ENCODE measurements at regions not wholly inside any gene's neighbourhood (a gene's known extent, or its start where the extent isn't known, plus 50 kb on each side); places are given as distances from the start of the nearest gene placed in this dataset.
A peak's percentile ranks its signal among the peaks of the same experiment; 100 is the strongest.

DNA sequence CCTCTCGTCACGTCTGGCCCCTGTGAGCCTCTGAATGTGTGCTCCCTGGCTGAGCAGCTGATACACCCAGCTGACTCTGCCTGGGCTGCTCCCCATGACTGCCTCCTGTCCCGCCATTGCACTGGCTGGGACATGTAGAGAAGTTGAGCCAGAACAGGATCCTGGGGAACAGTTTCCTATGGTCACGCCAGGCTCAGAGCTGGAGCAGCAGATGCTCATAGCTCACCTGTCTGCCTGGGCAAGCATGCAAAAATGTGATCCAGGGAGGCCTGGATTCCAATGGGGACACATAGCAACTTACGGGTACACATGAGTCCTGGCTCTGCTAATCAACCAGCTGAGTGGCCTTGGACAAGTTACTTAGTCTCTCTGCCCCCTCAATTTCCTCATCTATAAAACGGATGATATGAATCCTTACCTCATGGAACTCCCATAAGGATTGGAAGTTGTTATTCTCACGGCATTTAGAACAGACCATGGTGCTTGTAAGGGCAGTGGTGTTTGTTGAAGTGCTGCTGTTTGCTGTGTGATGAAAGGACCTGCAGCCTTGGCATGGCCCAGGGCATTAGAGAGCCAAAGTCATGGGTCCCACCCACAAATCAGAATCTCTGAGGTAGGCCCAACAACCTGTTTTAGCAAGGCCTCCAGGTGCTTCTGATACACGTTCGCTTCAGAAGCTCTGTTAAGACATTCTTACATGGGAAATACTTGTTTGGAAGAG is 150.3 kb upstream of the VANGL1 start:
- no peak for DNase-seq

- no peak for DNase-seq
Observed at GRCh38 chr1:115479055-115479482, 141.0 kb upstream of the NGF start.

GRCh38 chr1:115477071-115477470 is 139.0 kb upstream of the NGF start:
- DNase-seq = no peak

- DNase-seq = no peak
Observed at GRCh38 chr1:115476616-115477015, 138.6 kb upstream of the NGF start.

GRCh38 chr1:115475901-115476300 is 137.9 kb upstream of the NGF start:
- no peak for DNase-seq

DNA sequence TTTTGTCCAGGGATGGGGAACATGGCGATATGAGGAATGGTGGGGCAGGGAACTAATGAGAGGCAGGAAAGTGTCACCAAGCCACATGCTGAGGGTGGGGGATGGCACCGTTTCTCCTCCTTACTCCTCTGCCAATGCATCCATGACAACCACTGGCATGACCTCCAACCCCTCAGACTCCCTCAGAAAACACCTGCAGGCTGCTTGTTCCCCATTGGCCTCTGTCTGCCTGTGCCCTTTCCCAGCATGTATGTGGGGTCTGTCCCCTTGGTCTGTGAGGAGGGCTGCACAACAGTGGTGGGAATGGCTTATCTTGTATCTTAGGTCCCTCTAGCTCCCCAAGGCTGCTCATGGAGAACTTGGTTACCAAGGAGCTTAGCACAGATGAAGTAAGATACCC is 137.2 kb upstream of the NGF start:
- no peak for DNase-seq

GRCh38 chr1:115473986-115474565 is 136.0 kb upstream of the NGF start:
- DNase-seq = no peak

- peak; percentile 7 for DNase-seq
Observed at GRCh38 chr1:115469703-115470476, 131.8 kb upstream of the NGF start.

DNA sequence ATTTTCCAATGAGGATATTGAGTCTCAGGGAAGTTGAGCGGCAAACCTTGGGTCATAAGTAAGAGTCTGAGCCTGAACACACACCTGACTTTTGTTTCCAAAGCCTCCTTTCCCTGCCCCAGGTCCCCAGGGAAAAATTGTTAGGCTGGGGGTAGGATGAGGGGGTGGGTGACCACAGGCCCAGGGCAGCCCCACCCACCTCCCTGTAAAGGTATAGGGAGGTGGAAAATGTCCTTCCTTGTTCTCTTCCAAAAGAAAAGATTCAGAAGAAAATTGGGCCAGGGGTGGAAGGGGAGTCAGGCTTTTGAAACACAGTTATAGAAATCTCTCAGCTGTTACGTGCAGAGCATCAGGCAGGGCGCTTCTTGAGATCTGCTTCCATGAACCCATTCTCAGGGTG is 129.7 kb upstream of the NGF start:
- no peak for DNase-seq

DNA sequence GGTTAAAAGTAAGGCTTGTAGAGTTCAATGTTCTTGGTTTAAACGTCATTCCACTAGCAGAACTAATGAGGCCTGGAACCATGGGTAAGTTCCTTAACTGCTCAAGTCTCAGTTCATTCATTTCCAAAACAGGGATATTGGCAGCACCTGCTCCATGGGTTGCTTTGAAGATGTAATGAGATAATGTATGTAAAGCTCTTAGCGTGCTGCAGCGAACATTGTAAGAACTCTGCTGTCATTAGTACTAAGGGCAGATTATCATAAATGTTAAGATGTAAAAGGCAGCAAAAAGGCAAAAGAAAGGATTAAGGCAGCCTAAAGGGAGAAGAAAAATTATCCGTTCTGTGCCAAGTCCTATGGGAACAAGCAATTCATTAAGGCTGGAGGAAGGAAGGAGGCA is 129.1 kb upstream of the NGF start:
- DNase-seq = no peak

GRCh38 chr1:115466433-115466832 is 128.4 kb upstream of the NGF start:
- no peak for DNase-seq

GRCh38 chr1:115465802-115466363 is 127.8 kb upstream of the NGF start:
- no peak for DNase-seq

DNA sequence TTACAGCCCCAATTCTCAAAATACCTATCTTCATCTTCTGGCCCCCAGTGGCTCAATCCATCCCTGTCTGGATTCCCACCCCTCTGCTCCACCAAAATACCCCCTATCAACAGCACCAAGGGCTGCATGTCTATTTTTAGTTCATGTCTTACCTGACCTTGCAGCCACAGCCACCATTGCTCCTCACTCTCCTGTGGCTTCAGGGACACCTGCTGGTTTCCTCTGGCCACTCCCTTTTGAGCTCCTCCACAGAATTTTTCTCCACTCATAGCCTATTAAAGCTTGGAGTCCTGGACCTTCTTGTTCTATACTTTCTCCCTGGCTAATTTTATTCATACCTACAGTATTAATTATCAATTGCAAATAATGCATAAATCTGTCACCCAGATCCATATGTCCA is 125.3 kb upstream of the NGF start:
- DNase-seq = no peak

- DNase-seq = no peak
Observed at GRCh38 chr1:115462566-115463076, 124.6 kb upstream of the NGF start.

DNA sequence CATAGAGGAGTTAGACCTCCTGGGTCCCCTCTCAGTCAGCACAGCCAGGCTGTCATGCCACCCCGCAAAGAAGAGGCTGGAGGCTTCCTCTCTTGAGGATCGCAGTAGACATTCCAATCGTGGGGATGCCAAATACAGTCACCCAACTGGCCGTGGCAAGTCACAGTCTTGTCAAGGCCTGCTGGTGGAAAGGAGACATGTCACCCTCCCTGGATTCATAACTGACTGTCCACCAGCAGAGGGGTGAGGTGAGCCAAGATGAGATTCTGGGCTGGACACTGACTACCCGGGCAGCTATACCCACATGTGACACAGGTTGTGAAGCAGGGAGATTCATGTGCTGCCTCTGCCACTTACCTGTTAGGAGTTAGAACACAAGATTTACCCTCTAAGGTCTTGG is 123.5 kb upstream of the NGF start:
- DNase-seq = no peak

GRCh38 chr1:115459161-115459560 is 121.1 kb upstream of the NGF start:
- DNase-seq = no peak

GRCh38 chr1:115458426-115459114 is 120.5 kb upstream of the NGF start:
- DNase-seq = no peak

- no peak for DNase-seq
Observed at GRCh38 chr1:115457289-115457688, 119.2 kb upstream of the NGF start.

GRCh38 chr1:115456441-115456961 is 118.5 kb upstream of the NGF start:
- DNase-seq = no peak

- no peak for DNase-seq
Observed at GRCh38 chr1:115454837-115455511, 116.9 kb upstream of the NGF start.

DNA sequence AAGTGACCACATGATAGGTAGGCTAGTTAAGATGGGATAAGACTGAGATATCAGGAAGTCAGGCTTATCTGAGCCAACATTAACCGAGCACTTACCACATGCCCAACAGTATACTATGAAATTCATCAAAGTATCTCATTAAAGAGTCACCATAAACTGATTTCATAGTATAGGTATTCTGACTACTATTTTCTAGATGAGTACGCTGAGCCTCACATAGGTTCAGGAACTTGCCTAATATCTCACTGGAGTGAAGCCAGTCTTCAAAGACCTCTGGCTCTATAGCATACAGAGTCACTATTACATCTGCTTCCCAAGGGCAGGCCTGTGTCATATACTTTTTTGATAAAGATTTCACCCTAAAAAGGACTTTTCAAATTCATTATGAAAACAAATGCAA is 115.6 kb upstream of the NGF start:
- DNase-seq = no peak
